ENCODE measurements at regions not wholly inside any gene's neighbourhood (a gene's known extent, or its start where the extent isn't known, plus 50 kb on each side); places are given as distances from the start of the nearest gene placed in this dataset.

GRCh38 chr20:12455148-12455547, 537.5 kb downstream of the BTBD3 start:
- H3K27me3 ChIP-seq (ENCODE audit: control insufficient read depth, insufficient read depth, low read length) = no peaks in the 10 kb centered on the region
- H3K9me3 ChIP-seq (ENCODE audit: control insufficient read depth, insufficient read depth, low read length) = peaks cover 6% of the 10 kb centered on the region
- H3K36me3 ChIP-seq (ENCODE audit: control insufficient read depth, insufficient read depth, low read length) = no peaks in the 10 kb centered on the region
- no peak overlapping the region for H3K27ac ChIP-seq (ENCODE audit: low read depth, low read length)
- no peak overlapping the region for H3K4me3 ChIP-seq (ENCODE audit: low read depth, low read length)
- no peak overlapping the region for H3K9ac ChIP-seq (ENCODE audit: low read depth, low read length)
- H3K4me1 ChIP-seq (ENCODE audit: control insufficient read depth, insufficient read depth, low read length) = no peaks in the 10 kb centered on the region

GRCh38 chr20:12458241-12458640, 540.5 kb downstream of the BTBD3 start:
- Histone ChIP-seq H3K27me3 (ENCODE audit: control insufficient read depth, insufficient read depth, low read length) (no peaks in the 10 kb centered on the region), H3K36me3 (ENCODE audit: control insufficient read depth, insufficient read depth, low read length) (no peaks in the 10 kb centered on the region), H3K9me3 (ENCODE audit: control insufficient read depth, insufficient read depth, low read length) (no peaks in the 10 kb centered on the region), H3K9ac (ENCODE audit: low read depth, low read length) (no peak overlapping the region), H3K4me3 (ENCODE audit: low read depth, low read length) (no peak overlapping the region), H3K4me1 (ENCODE audit: control insufficient read depth, insufficient read depth, low read length) (no peaks in the 10 kb centered on the region), H3K27ac (ENCODE audit: low read depth, low read length) (no peak overlapping the region)

GRCh38 chr20:12464036-12464435, 544.7 kb upstream of the SPTLC3 start:
- Histone ChIP-seq H3K9me3 (ENCODE audit: control insufficient read depth, insufficient read depth, low read length) (no peaks in the 10 kb centered on the region), H3K27ac (ENCODE audit: low read depth, low read length) (no peak overlapping the region), H3K36me3 (ENCODE audit: control insufficient read depth, insufficient read depth, low read length) (no peaks in the 10 kb centered on the region), H3K4me1 (ENCODE audit: control insufficient read depth, insufficient read depth, low read length) (peaks cover 11% of the 10 kb centered on the region), H3K4me3 (ENCODE audit: low read depth, low read length) (no peak overlapping the region), H3K9ac (ENCODE audit: low read depth, low read length) (no peak overlapping the region), H3K27me3 (ENCODE audit: control insufficient read depth, insufficient read depth, low read length) (no peaks in the 10 kb centered on the region)

DNA sequence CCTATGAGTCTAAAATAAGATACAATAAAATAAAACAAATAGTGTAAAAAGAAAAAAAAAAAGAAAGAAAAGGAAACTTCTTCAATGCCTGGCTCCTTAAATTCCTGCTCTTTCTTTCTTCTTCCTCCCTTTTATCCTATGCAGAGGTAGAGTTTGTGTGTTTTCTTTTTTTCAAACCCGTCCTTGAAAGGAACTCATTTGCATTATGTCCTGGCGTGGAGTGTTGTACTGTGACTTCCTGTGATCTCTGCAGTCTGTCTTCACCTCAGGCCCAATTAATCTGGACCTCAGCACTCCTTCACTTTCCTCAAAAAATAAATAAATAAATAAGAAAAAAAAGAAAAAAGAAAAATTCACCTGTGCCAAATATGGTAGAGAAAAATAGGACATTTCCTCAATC, 541.9 kb upstream of the SPTLC3 start:
- H3K9ac ChIP-seq (ENCODE audit: low read depth, low read length) = no peak overlapping the region
- no peak overlapping the region for H3K4me3 ChIP-seq (ENCODE audit: low read depth, low read length)
- H3K4me1 ChIP-seq (ENCODE audit: control insufficient read depth, insufficient read depth, low read length) = peaks cover 11% of the 10 kb centered on the region

GRCh38 chr20:12467758-12468157, 541.0 kb upstream of the SPTLC3 start:
- Histone ChIP-seq H3K9ac (ENCODE audit: low read depth, low read length) (no peak overlapping the region), H3K9me3 (ENCODE audit: control insufficient read depth, insufficient read depth, low read length) (no peaks in the 10 kb centered on the region), H3K27me3 (ENCODE audit: control insufficient read depth, insufficient read depth, low read length) (no peaks in the 10 kb centered on the region), H3K4me3 (ENCODE audit: low read depth, low read length) (no peak overlapping the region), H3K36me3 (ENCODE audit: control insufficient read depth, insufficient read depth, low read length) (no peaks in the 10 kb centered on the region), H3K27ac (ENCODE audit: low read depth, low read length) (no peak overlapping the region), H3K4me1 (ENCODE audit: control insufficient read depth, insufficient read depth, low read length) (peaks cover 11% of the 10 kb centered on the region)

More for the DNA sequence above, 541.9 kb upstream of the SPTLC3 start:
- H3K27ac ChIP-seq (ENCODE audit: low read depth, low read length) = no peak overlapping the region
- H3K9me3 ChIP-seq (ENCODE audit: control insufficient read depth, insufficient read depth, low read length) = no peaks in the 10 kb centered on the region
- H3K36me3 ChIP-seq (ENCODE audit: control insufficient read depth, insufficient read depth, low read length) = no peaks in the 10 kb centered on the region
- H3K27me3 ChIP-seq (ENCODE audit: control insufficient read depth, insufficient read depth, low read length) = no peaks in the 10 kb centered on the region

DNA sequence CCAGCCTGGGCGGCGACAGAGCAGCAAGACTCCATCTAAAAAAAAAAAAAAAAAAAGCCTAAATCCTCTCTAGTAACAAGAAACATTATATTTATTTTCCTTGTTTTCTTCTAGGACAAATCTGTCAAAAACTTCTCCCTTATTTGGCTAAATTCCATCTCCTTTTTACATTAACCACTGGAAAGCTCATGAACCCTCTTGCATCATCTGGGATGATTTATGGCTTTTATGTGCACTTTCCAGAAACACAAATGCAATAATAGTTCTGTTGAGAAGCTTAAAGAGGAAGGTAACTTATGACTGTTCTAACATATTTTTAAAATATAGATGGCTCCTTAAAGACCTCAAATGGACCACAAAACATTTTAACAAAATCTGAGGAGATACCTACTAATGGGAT, 526.1 kb upstream of the SPTLC3 start:
- H3K27me3 ChIP-seq (ENCODE audit: control insufficient read depth, insufficient read depth, low read length) = no peaks in the 10 kb centered on the region
- no peaks in the 10 kb centered on the region for H3K9me3 ChIP-seq (ENCODE audit: control insufficient read depth, insufficient read depth, low read length)
- H3K27ac ChIP-seq (ENCODE audit: low read depth, low read length) = no peak overlapping the region
- H3K36me3 ChIP-seq (ENCODE audit: control insufficient read depth, insufficient read depth, low read length) = no peaks in the 10 kb centered on the region
- no peak overlapping the region for H3K9ac ChIP-seq (ENCODE audit: low read depth, low read length)
- no peaks in the 10 kb centered on the region for H3K4me1 ChIP-seq (ENCODE audit: control insufficient read depth, insufficient read depth, low read length)
- H3K4me3 ChIP-seq (ENCODE audit: low read depth, low read length) = no peak overlapping the region

DNA sequence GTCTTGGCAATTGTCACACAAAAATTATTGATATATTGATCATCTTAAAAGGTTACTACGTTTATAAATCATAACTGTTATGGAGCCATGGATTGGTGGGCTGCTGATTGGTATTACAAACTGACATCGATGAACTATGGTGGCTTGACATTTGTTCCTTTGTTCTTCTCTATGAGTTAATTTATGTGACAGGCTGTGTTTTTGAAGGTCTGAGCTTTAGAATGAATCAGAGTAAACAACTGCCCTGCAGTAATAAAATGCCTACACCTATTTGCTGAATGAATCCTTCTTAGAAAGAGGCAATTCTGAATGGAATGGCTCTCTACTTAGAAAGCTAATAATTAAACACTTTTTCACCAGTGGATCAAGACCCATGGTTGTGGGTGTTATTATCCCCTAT, 506.3 kb upstream of the SPTLC3 start:
- Histone ChIP-seq H3K4me3 (ENCODE audit: low read depth, low read length) (no peak overlapping the region), H3K27me3 (ENCODE audit: control insufficient read depth, insufficient read depth, low read length) (no peaks in the 10 kb centered on the region), H3K9ac (ENCODE audit: low read depth, low read length) (no peak overlapping the region), H3K4me1 (ENCODE audit: control insufficient read depth, insufficient read depth, low read length) (no peaks in the 10 kb centered on the region), H3K9me3 (ENCODE audit: control insufficient read depth, insufficient read depth, low read length) (no peaks in the 10 kb centered on the region), H3K36me3 (ENCODE audit: control insufficient read depth, insufficient read depth, low read length) (no peaks in the 10 kb centered on the region), H3K27ac (ENCODE audit: low read depth, low read length) (no peak overlapping the region)

DNA sequence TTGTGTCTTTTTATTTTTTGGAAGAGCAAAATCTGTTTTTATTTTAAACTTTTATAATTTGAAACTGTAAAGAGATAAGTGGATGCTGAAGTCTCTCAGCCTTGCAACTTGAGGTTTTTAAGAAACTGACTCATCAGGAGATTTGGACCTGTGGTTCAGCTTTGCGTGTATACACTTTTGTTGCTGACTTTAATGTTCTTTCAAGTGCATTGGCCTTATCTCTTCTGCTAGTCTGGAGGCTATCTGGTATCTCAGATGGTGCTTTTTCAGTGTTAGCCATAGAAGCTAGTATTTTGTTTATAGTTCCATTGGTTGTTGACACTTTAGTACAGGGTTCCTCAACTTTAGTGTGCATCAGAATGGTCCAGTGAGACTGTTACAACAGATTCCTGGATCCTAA, 504.0 kb upstream of the SPTLC3 start:
- Histone ChIP-seq H3K4me3 (ENCODE audit: low read depth, low read length) (no peak overlapping the region), H3K4me1 (ENCODE audit: control insufficient read depth, insufficient read depth, low read length) (no peaks in the 10 kb centered on the region), H3K36me3 (ENCODE audit: control insufficient read depth, insufficient read depth, low read length) (no peaks in the 10 kb centered on the region), H3K9ac (ENCODE audit: low read depth, low read length) (no peak overlapping the region), H3K27me3 (ENCODE audit: control insufficient read depth, insufficient read depth, low read length) (no peaks in the 10 kb centered on the region), H3K27ac (ENCODE audit: low read depth, low read length) (no peak overlapping the region), H3K9me3 (ENCODE audit: control insufficient read depth, insufficient read depth, low read length) (no peaks in the 10 kb centered on the region)

DNA sequence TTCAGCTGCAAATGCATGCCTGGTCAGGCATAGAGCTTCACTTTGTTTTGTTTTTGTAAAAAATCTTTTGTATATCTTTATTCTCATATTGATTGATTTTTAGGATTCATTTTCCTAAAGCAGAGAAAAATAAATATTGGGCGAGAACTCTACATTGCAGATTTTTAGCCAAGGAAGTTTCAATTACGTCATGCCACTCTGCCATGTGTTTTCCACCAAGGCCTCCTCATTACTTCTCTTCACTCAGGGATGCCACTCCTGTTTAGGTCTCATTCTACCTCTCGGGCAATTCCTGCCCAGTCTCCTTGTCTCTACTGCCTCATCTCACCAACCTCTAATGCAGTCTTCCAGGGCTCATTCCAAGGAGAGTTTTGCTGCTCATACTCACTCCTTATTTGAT, 497.3 kb upstream of the SPTLC3 start:
- H3K4me1 ChIP-seq (ENCODE audit: control insufficient read depth, insufficient read depth, low read length) = peaks cover 7% of the 10 kb centered on the region; the same call in 1 of the 2 replicates
- H3K27ac ChIP-seq (ENCODE audit: low read depth, low read length) = no peak overlapping the region
- H3K9me3 ChIP-seq (ENCODE audit: control insufficient read depth, insufficient read depth, low read length) = no peaks in the 10 kb centered on the region
- H3K36me3 ChIP-seq (ENCODE audit: control insufficient read depth, insufficient read depth, low read length) = no peaks in the 10 kb centered on the region
- H3K27me3 ChIP-seq (ENCODE audit: control insufficient read depth, insufficient read depth, low read length) = no peaks in the 10 kb centered on the region
- H3K9ac ChIP-seq (ENCODE audit: low read depth, low read length) = no peak overlapping the region
- H3K4me3 ChIP-seq (ENCODE audit: low read depth, low read length) = no peak overlapping the region

DNA sequence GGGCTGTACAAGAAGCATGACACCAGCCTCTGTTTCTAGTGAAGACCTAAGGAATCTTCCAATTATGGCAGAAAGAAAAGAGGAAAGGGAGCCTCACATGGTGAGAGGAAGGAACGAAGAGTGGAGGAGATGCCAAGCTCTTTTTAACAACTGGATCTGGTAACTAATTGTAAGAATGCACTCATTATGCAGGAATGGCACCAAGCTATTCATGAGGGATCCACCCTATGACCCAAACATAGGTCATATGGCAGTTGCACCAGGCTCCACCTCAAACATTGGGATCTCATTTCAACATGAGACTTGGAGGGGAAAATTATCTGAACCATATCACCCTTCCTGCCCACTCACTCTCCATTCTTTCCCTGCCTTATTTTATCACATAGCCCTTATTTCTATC, 496.0 kb upstream of the SPTLC3 start:
- Histone ChIP-seq H3K27me3 (ENCODE audit: control insufficient read depth, insufficient read depth, low read length) (no peaks in the 10 kb centered on the region), H3K4me1 (ENCODE audit: control insufficient read depth, insufficient read depth, low read length) (peaks cover 7% of the 10 kb centered on the region; the same call in 1 of the 2 replicates), H3K9me3 (ENCODE audit: control insufficient read depth, insufficient read depth, low read length) (no peaks in the 10 kb centered on the region), H3K36me3 (ENCODE audit: control insufficient read depth, insufficient read depth, low read length) (no peaks in the 10 kb centered on the region), H3K9ac (ENCODE audit: low read depth, low read length) (no peak overlapping the region), H3K4me3 (ENCODE audit: low read depth, low read length) (no peak overlapping the region), H3K27ac (ENCODE audit: low read depth, low read length) (no peak overlapping the region)

DNA sequence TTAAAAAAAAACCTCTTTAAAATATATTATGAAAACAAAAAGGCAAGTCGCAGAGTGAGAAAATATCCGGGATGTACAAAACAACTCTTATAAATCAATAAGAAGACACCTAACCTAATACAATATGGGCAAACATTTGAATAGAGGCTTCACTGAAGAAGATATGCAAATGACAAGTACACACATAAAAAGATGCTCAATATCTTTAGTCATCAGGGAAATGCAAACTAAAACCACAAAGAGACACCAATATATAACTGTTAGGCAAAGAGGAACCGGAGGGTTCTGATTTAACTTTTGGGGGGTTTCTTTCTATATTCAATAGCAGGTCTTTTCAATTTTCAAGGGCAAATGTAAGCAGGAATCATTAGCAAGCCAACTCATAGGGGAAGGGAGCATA, 480.7 kb upstream of the SPTLC3 start:
- Histone ChIP-seq H3K27me3 (ENCODE audit: control insufficient read depth, insufficient read depth, low read length) (no peaks in the 10 kb centered on the region), H3K36me3 (ENCODE audit: control insufficient read depth, insufficient read depth, low read length) (no peaks in the 10 kb centered on the region), H3K9ac (ENCODE audit: low read depth, low read length) (no peak overlapping the region), H3K9me3 (ENCODE audit: control insufficient read depth, insufficient read depth, low read length) (no peaks in the 10 kb centered on the region), H3K4me3 (ENCODE audit: low read depth, low read length) (no peak overlapping the region), H3K4me1 (ENCODE audit: control insufficient read depth, insufficient read depth, low read length) (no peaks in the 10 kb centered on the region), H3K27ac (ENCODE audit: low read depth, low read length) (no peak overlapping the region)

DNA sequence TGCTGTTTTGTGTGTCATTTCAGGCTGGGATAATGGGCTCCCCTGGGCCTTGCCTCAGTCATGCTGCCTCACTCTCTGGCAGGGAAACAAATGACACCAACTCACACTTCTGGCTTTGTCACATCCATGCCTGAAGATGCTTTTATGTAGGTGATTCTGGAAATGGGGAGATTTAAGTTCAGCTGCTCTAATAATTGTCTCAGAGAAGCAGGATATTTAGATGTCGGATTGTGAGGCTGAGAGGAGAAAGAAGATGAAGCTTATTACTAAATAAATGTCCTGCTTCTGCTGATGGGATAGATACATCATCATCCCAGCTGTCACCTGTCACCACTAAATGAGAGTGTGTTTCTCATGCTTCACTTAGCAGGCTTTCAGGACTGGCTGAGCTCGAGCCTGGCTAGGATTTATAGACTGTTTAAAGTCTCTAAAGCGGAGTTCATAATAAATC, 480.2 kb upstream of the SPTLC3 start:
- Histone ChIP-seq H3K9ac (ENCODE audit: low read depth, low read length) (no peak overlapping the region), H3K4me3 (ENCODE audit: low read depth, low read length) (no peak overlapping the region), H3K9me3 (ENCODE audit: control insufficient read depth, insufficient read depth, low read length) (no peaks in the 10 kb centered on the region), H3K27ac (ENCODE audit: low read depth, low read length) (no peak overlapping the region), H3K4me1 (ENCODE audit: control insufficient read depth, insufficient read depth, low read length) (no peaks in the 10 kb centered on the region), H3K36me3 (ENCODE audit: control insufficient read depth, insufficient read depth, low read length) (no peaks in the 10 kb centered on the region), H3K27me3 (ENCODE audit: control insufficient read depth, insufficient read depth, low read length) (no peaks in the 10 kb centered on the region)
